GM23338 (cell line): ENCODE measurements at regions not wholly inside any gene's neighbourhood (a gene's known extent, or its start where the extent isn't known, plus 50 kb on each side); places are given as distances from the start of the nearest gene placed in this dataset.

Source experiments
- ATAC-seq: fragments of 200-7000 bp; cut with Tn5 transposase; 3 replicates; pipeline ENCODE4 v1.9.1; 2020
- DNase-seq: peaks from one replicate; pipeline ENCODE4 v3.0.0-alpha.2; 2015; ENCODE audit warnings: low spot score
- H2AFZ ChIP-seq: fragments of 200-600 bp; sonication (generic); 2 replicates; pipeline ENCODE4 v1.8.0; 2016; ENCODE audit warnings: antibody characterized with exemption, mild to moderate bottlenecking, moderate library complexity
- H3F3A ChIP-seq: fragments of 200-600 bp; sonication (generic); replicated peaks from 2 replicates; pipeline ENCODE4 v1.8.0; 2017; ENCODE audit warnings: antibody characterized with exemption, mixed run types, low read depth
- H3K27ac ChIP-seq: fragments of 200-600 bp; sonication (generic); 2 replicates; pipeline ENCODE4 v1.6.1; 2016; ENCODE audit warnings: low read depth
- H3K27me3 ChIP-seq: fragments of 200-600 bp; sonication (generic); 2 replicates; pipeline ENCODE4 v1.8.0; 2016; ENCODE audit warnings: mild to moderate bottlenecking, mixed run types, moderate library complexity; ENCODE audit not compliant: insufficient read depth
- H3K36me3 ChIP-seq: fragments of 200-600 bp; sonication (generic); 2 replicates; pipeline ENCODE4 v1.8.0; 2016; ENCODE audit warnings: mild to moderate bottlenecking; ENCODE audit not compliant: insufficient read depth
- H3K4me1 ChIP-seq: fragments of 200-600 bp; sonication (generic); 2 replicates; pipeline ENCODE4 v1.8.0; 2016; ENCODE audit warnings: mild to moderate bottlenecking, moderate library complexity; ENCODE audit not compliant: insufficient read depth
- H3K4me2 ChIP-seq: fragments of 200-600 bp; sonication (generic); 2 replicates; pipeline ENCODE4 v1.7.1; 2017; ENCODE audit warnings: mixed run types
- H3K4me3 ChIP-seq: fragments of 200-600 bp; sonication (generic); 2 replicates; pipeline ENCODE4 v1.6.1; 2016; ENCODE audit warnings: mixed run types
- H3K79me2 ChIP-seq: fragments of 200-600 bp; sonication (generic); replicated peaks from 2 replicates; pipeline ENCODE4 v1.8.0; 2017; ENCODE audit warnings: mild to moderate bottlenecking; ENCODE audit not compliant: insufficient read depth
- H3K9me2 ChIP-seq: fragments of 200-600 bp; sonication (generic); 2 replicates; pipeline ENCODE4 v1.8.0; 2017; ENCODE audit not compliant: insufficient read depth
- H4K20me1 ChIP-seq: fragments of 200-600 bp; sonication (generic); replicated peaks from 2 replicates; pipeline ENCODE4 v1.8.0; 2017; ENCODE audit warnings: mild to moderate bottlenecking; ENCODE audit not compliant: insufficient read depth
- H3K27ac Mint-ChIP-seq: 2 replicates; pipeline ENCODE4 v1.8.0; 2020; ENCODE audit warnings: inconsistent platforms, mild to moderate bottlenecking, moderate library complexity, mixed read lengths
- H3K27me3 Mint-ChIP-seq: 3 replicates; pipeline ENCODE4 v1.8.0; 2022; ENCODE audit warnings: low read depth, mild to moderate bottlenecking, moderate library complexity, mixed read lengths, inconsistent platforms; ENCODE audit not compliant: insufficient read depth, poor library complexity
- H3K36me3 Mint-ChIP-seq: 3 replicates; pipeline ENCODE4 v1.8.0; 2021; ENCODE audit warnings: low read depth, mild to moderate bottlenecking, inconsistent platforms, moderate library complexity, mixed read lengths
- H3K4me1 Mint-ChIP-seq: 3 replicates; pipeline ENCODE4 v1.8.0; 2020; ENCODE audit warnings: mild to moderate bottlenecking, inconsistent platforms, mixed read lengths
- H3K4me3 Mint-ChIP-seq: 3 replicates; pipeline ENCODE4 v1.8.0; 2021; ENCODE audit warnings: moderate library complexity, mild to moderate bottlenecking, inconsistent platforms, mixed read lengths
- H3K9me3 Mint-ChIP-seq: 3 replicates; pipeline ENCODE4 v1.8.0; 2020; ENCODE audit warnings: moderate library complexity, mild to moderate bottlenecking, inconsistent platforms, mixed read lengths
- ETS1 ChIP-seq: IDR thresholded peaks from 2 replicates; pipeline ENCODE4 v1.6.1; 2016; ENCODE audit warnings: antibody characterized with exemption
- JUNB ChIP-seq: IDR thresholded peaks from one replicate; pipeline ENCODE4 v1.6.1; 2016; ENCODE audit warnings: antibody characterized with exemption; ENCODE audit not compliant: unreplicated experiment
- NANOG ChIP-seq: IDR thresholded peaks from 2 replicates; pipeline ENCODE4 v1.6.1; 2016; ENCODE audit warnings: antibody characterized with exemption, borderline replicate concordance
- POLR2AphosphoS5 ChIP-seq: IDR thresholded peaks from 2 replicates; pipeline ENCODE4 v1.6.1; 2016; ENCODE audit warnings: antibody characterized with exemption, low read depth
- STAT1 ChIP-seq: IDR thresholded peaks from one replicate; pipeline ENCODE4 v1.6.1; 2016; ENCODE audit warnings: antibody characterized with exemption; ENCODE audit not compliant: unreplicated experiment
- ZNF114 ChIP-seq: fragments of 250-450 bp; sonication (Bioruptor Pico); IDR thresholded peaks from 2 replicates; pipeline ENCODE4 v1.5.0; 2020; ENCODE audit warnings: mild to moderate bottlenecking, moderate library complexity
- ZNF331 ChIP-seq: fragments of 250-450 bp; sonication (Bioruptor Pico); IDR thresholded peaks from 2 replicates; pipeline ENCODE4 v1.5.0; 2020; ENCODE audit warnings: low read depth, mild to moderate bottlenecking, moderate library complexity
- TF ChIP-seq, protein P1 (sequence below): IDR thresholded peaks from one replicate; pipeline ENCODE4 v1.6.1; 2018; ENCODE audit warnings: antibody characterized with exemption; ENCODE audit not compliant: unreplicated experiment

GRCh38 chr4:55016131-55016530 lies 109.3 kb downstream of the KDR start:
- Histone ChIP-seq H3K36me3 (no peaks in the 10 kb centered on the region), H3K27me3 (no peaks in the 10 kb centered on the region), H3K4me2 (no peak overlapping the region), H3K27ac (no peak overlapping the region), H2AFZ (peak overlapping the region; percentile 23; the same call in 1 of the 2 replicates), H3F3A (no peaks in the 10 kb centered on the region), H3K4me1 (peaks cover 13% of the 10 kb centered on the region; the same call in 1 of the 2 replicates), H3K4me3 (no peak overlapping the region), H4K20me1 (no peaks in the 10 kb centered on the region), H3K79me2 (no peaks in the 10 kb centered on the region), H3K9me2 (peaks cover 16% of the 10 kb centered on the region)
- DNase-seq, result no peak
- TF ChIP-seq POLR2AphosphoS5 (no peak), JUNB (no peak), ZNF114 (no peak), NANOG (no peak), ETS1 (no peak), STAT1 (no peak)
- TF ChIP-seq, protein P1, sequence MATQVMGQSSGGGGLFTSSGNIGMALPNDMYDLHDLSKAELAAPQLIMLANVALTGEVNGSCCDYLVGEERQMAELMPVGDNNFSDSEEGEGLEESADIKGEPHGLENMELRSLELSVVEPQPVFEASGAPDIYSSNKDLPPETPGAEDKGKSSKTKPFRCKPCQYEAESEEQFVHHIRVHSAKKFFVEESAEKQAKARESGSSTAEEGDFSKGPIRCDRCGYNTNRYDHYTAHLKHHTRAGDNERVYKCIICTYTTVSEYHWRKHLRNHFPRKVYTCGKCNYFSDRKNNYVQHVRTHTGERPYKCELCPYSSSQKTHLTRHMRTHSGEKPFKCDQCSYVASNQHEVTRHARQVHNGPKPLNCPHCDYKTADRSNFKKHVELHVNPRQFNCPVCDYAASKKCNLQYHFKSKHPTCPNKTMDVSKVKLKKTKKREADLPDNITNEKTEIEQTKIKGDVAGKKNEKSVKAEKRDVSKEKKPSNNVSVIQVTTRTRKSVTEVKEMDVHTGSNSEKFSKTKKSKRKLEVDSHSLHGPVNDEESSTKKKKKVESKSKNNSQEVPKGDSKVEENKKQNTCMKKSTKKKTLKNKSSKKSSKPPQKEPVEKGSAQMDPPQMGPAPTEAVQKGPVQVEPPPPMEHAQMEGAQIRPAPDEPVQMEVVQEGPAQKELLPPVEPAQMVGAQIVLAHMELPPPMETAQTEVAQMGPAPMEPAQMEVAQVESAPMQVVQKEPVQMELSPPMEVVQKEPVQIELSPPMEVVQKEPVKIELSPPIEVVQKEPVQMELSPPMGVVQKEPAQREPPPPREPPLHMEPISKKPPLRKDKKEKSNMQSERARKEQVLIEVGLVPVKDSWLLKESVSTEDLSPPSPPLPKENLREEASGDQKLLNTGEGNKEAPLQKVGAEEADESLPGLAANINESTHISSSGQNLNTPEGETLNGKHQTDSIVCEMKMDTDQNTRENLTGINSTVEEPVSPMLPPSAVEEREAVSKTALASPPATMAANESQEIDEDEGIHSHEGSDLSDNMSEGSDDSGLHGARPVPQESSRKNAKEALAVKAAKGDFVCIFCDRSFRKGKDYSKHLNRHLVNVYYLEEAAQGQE, result no peak
- no peak for ATAC-seq
- H3K27ac Mint-ChIP-seq, result no peak overlapping the region
- peaks cover 15% of the 10 kb centered on the region for H3K4me1 Mint-ChIP-seq
- H3K9me3 Mint-ChIP-seq, result no peaks in the 10 kb centered on the region
- no peaks in the 10 kb centered on the region for H3K36me3 Mint-ChIP-seq
- no peaks in the 10 kb centered on the region for H3K27me3 Mint-ChIP-seq
- H3K4me3 Mint-ChIP-seq, result no peak overlapping the region

DNA sequence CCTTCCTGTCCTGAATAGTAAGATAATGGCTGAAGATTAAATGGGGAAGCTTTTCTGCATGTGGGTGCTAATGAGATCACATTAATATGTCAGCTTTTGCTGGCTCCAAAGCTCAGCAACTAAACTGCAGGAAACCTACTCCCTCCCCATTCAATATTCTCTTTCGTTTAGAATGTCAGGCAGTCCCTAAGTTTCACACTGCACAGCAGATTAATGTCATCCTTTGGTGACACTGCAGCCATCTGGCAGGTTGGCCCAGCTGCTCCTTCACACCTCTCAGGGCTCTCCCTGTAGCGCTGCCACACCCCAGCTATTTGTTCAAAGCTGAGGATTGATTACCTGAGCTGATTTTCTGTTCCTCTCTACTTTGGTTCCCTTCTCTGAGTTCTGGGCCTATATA lies 110.5 kb downstream of the KDR start:
- H3F3A ChIP-seq, result no peaks in the 10 kb centered on the region
- no peak for TF ChIP-seq NANOG
- TF ChIP-seq ZNF331 (CRISPR knock-in tag), result no peak
- no peaks in the 10 kb centered on the region for H3K36me3 Mint-ChIP-seq
- no peak overlapping the region for H3K27ac Mint-ChIP-seq
- H3K9me2 ChIP-seq, result peaks cover 12% of the 10 kb centered on the region
- peaks cover 15% of the 10 kb centered on the region for H3K4me1 Mint-ChIP-seq
- H3K79me2 ChIP-seq, result no peaks in the 10 kb centered on the region
- no peak for DNase-seq
- H3K9me3 Mint-ChIP-seq, result no peaks in the 10 kb centered on the region; the same call in 2 of the 3 replicates
- H3K27ac ChIP-seq, result no peak overlapping the region
- H2AFZ ChIP-seq, result peak overlapping the region; percentile 92; the same call in 1 of the 2 replicates
- H3K4me1 ChIP-seq, result peaks cover 13% of the 10 kb centered on the region; the same call in 1 of the 2 replicates
- H3K36me3 ChIP-seq, result no peaks in the 10 kb centered on the region
- no peak overlapping the region for H3K4me3 ChIP-seq
- H3K27me3 ChIP-seq, result no peaks in the 10 kb centered on the region
- no peak overlapping the region for H3K4me2 ChIP-seq
- no peak overlapping the region for H3K4me3 Mint-ChIP-seq
- ATAC-seq, result no peak
- H4K20me1 ChIP-seq, result no peaks in the 10 kb centered on the region
- H3K27me3 Mint-ChIP-seq, result no peaks in the 10 kb centered on the region
